ENCODE measurements at regions not wholly inside any gene's neighbourhood (a gene's known extent, or its start where the extent isn't known, plus 50 kb on each side); places are given as distances from the start of the nearest gene placed in this dataset.

DNA sequence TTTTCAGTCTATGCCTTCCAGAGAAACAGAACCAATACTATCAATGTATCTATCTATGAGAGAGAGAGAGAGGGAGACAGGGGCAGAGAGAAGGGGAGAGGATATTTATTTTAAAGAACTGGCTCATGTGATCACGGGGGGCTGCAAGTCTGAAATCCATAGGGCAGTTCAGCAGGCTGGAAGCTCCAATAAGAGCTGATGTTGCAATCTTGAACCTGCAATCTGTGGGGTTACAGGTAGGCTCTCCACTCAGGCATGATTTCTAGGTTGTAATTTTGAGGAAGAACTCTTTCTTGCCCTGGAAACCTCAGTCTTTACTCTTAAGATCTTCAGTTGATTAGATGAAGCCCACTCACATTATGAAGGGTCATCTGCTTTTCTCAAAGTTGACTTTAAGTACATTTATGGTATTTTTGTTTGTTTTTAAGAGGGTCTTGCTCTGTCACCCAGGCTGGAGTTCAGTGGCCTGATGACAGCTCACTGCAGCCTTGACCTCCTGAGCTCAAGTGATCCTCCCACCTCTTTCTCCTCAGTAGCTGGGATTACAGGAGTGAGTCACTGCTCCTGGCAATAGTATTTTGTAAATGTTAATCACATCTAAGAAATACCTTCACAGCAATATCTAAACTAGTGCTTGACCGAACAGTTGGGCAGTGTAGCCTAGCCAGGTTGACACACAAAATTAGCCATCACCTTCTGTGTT lies 376.4 kb downstream of the FGF9 start:
- H2BK5ac ChIP-seq (ENCODE audit: low read depth, low read length): no peak overlapping the region
- H4K20me1 ChIP-seq (replicated peaks in 1 of 2; ENCODE audit: control insufficient read depth in 1 of 2, insufficient read depth in 2 of 2, low read length in 2 of 2): no peaks in the 10 kb centered on the region
- WGBS, 2 experiments (ENCODE audit: extremely low coverage in 1 of 2, insufficient coverage in 1 of 2, insufficient read length in 1 of 2, insufficient replicate concordance in 2 of 2, low coverage in 1 of 2, low lambda C conversion rate in 2 of 2, missing lambda C conversion rate in 1 of 2): 100% methylated on average over 2 of the region's 2 CpGs; no CpG with 5 or more reads in 1 of the 2 experiments
- H4K8ac ChIP-seq (ENCODE audit: extremely low read depth, insufficient read depth, low read length): no peak overlapping the region
- no peak overlapping the region for H3K23ac ChIP-seq (ENCODE audit: insufficient read length)
- no peak overlapping the region for H3K27ac ChIP-seq (ENCODE audit: low read depth, low read length)
- no peak overlapping the region for H3K4me3 ChIP-seq (ENCODE audit: extremely low read depth in 1 of 4, insufficient read depth in 2 of 4, low read depth in 3 of 4, low read length in 4 of 4)
- ChIA-PET CTCF (ENCODE audit: partially characterized antibody) (interaction anchor here (0.6 to 1.8 kb wide), 2 partner anchors 134 to 573 kb away, joined by 4 to 6 read pairs; no protein-coding TSS in a partner anchor), POLR2A (ENCODE audit: partially characterized antibody) (no interaction called here)
- no peak overlapping the region for H2AK5ac ChIP-seq (ENCODE audit: low read depth, low read length)
- H4K5ac ChIP-seq (ENCODE audit: insufficient read length, low read depth, low read length): no peak overlapping the region
- H3K4ac ChIP-seq (replicated peaks; ENCODE audit: insufficient read length, low read depth, low read length): no peak overlapping the region
- H2BK12ac ChIP-seq (ENCODE audit: low read depth, low read length): no peak overlapping the region
- no peaks in the 10 kb centered on the region for H3K36me3 ChIP-seq (ENCODE audit: control insufficient read depth in 2 of 4, insufficient read depth in 4 of 4, low read length in 3 of 4)
- no peak overlapping the region for H3K18ac ChIP-seq (ENCODE audit: extremely low read depth, low read length)
- DNase-seq (ENCODE audit: low read depth in 1 of 2, low spot score in 2 of 2) (no peak), FAIRE-seq (no peak)
- H3K27me3 ChIP-seq (replicated peaks in 1 of 4; ENCODE audit: control insufficient read depth in 3 of 4, extremely low read depth in 1 of 4, insufficient read depth in 3 of 4, low read length in 3 of 4): no peaks in the 10 kb centered on the region
- H3K79me1 ChIP-seq (ENCODE audit: low read depth, low read length): no peaks in the 10 kb centered on the region
- H3K4me1 ChIP-seq (replicated peaks in 1 of 4; ENCODE audit: control insufficient read depth in 3 of 4, insufficient read depth in 4 of 4, low read length in 3 of 4): no peaks in the 10 kb centered on the region
- no peak overlapping the region for H2BK15ac ChIP-seq (ENCODE audit: low read length)
- H3K4me2 ChIP-seq (ENCODE audit: insufficient read depth in 1 of 2, low read depth in 2 of 2, low read length in 2 of 2): no peak overlapping the region
- H3K9me3 ChIP-seq (ENCODE audit: insufficient read depth in 2 of 2, low read depth in 1 of 2, low read length in 1 of 2): no peaks in the 10 kb centered on the region
- no peak overlapping the region for H2BK20ac ChIP-seq (ENCODE audit: low read length)
- H4K91ac ChIP-seq (replicated peaks; ENCODE audit: insufficient read length, low read length): no peak overlapping the region
- H3K9ac ChIP-seq (replicated peaks in 1 of 4; ENCODE audit: extremely low read depth in 1 of 4, low read depth in 3 of 4, low read length in 3 of 4): no peak overlapping the region
- H3K56ac ChIP-seq (replicated peaks; ENCODE audit: insufficient read length, low read depth, low read length): no peak overlapping the region
- H3K79me2 ChIP-seq (ENCODE audit: control insufficient read depth in 1 of 2, insufficient read depth in 2 of 2, low read length in 2 of 2): 0 out of 4 replicates have a peak, but pooled peaks cover 0 to 9% of the 10 kb centered on the region in 2 experiments
- no peak overlapping the region for H2AFZ ChIP-seq (ENCODE audit: low read length)
- H2BK120ac ChIP-seq (replicated peaks; ENCODE audit: low read depth, low read length): no peak overlapping the region
- no peaks in the 10 kb centered on the region for H3K23me2 ChIP-seq (ENCODE audit: low read depth, low read length)
- H3K14ac ChIP-seq (ENCODE audit: insufficient read length): no peak overlapping the region
- TF ChIP-seq POLR2AphosphoS5 (IDR thresholded peaks at IDR 0.05; ENCODE audit: low read depth, low read length): no peak
- TF ChIP-seq EGR1 (IDR thresholded peaks at IDR 0.05; ENCODE audit: borderline replicate concordance, low read depth, low read length): no peak
- TF ChIP-seq SP1 (IDR thresholded peaks at IDR 0.05; ENCODE audit: low read depth, low read length): no peak
- no peak for TF ChIP-seq SIN3A (conservative IDR thresholded peaks at IDR 0.05 in 1 of 2, IDR thresholded peaks at IDR 0.05 in 1 of 2; ENCODE audit: low read depth in 1 of 2, low read length in 2 of 2)
- TF ChIP-seq, protein P1, sequence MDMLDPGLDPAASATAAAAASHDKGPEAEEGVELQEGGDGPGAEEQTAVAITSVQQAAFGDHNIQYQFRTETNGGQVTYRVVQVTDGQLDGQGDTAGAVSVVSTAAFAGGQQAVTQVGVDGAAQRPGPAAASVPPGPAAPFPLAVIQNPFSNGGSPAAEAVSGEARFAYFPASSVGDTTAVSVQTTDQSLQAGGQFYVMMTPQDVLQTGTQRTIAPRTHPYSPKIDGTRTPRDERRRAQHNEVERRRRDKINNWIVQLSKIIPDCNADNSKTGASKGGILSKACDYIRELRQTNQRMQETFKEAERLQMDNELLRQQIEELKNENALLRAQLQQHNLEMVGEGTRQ (IDR thresholded peaks at IDR 0.05; ENCODE audit: low read length): no peak
- no peak for TF ChIP-seq SP4 (IDR thresholded peaks at IDR 0.05; ENCODE audit: low read length)
- no peak for TF ChIP-seq HDAC2 (IDR thresholded peaks at IDR 0.05; ENCODE audit: borderline replicate concordance in 1 of 2, low read depth in 2 of 2, low read length in 2 of 2)
- no peak for TF ChIP-seq GABPA (IDR thresholded peaks at IDR 0.05; ENCODE audit: borderline replicate concordance, insufficient read depth, low read length)
- TF ChIP-seq, protein P2, sequence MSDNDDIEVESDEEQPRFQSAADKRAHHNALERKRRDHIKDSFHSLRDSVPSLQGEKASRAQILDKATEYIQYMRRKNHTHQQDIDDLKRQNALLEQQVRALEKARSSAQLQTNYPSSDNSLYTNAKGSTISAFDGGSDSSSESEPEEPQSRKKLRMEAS (IDR thresholded peaks at IDR 0.05): no peak
- TF ChIP-seq BCL11A (IDR thresholded peaks at IDR 0.05; ENCODE audit: low read depth in 2 of 2, low read length in 2 of 2): no peak
- no peak for TF ChIP-seq HDAC6 (IDR thresholded peaks at IDR 0.05; ENCODE audit: low read depth, low read length)
- TF ChIP-seq CBX5 (IDR thresholded peaks at IDR 0.05; ENCODE audit: low read depth, low read length): no peak
